ENCODE measurements at regions not wholly inside any gene's neighbourhood (a gene's known extent, or its start where the extent isn't known, plus 50 kb on each side); places are given as distances from the start of the nearest gene placed in this dataset.

- TF ChIP-seq SIN3A (IDR thresholded peaks at IDR 0.05; ENCODE audit: borderline replicate concordance, insufficient read depth, low read length) (no peak), POLR2AphosphoS5 (IDR thresholded peaks at IDR 0.05; ENCODE audit: low read depth, low read length) (no peak), TAF1 (IDR thresholded peaks at IDR 0.05; ENCODE audit: borderline replicate concordance, insufficient read depth, low read length) (no peak), REST (IDR thresholded peaks at IDR 0.05; ENCODE audit: insufficient read depth in 1 of 2, low read depth in 2 of 2, low read length in 2 of 2) (no peak), FOXP2 (optimal IDR thresholded peaks at IDR 0.05; ENCODE audit: borderline replicate concordance, extremely low read depth, extremely low read length, insufficient read depth) (no peak)
Observed at GRCh38 chr15:45829336-45830153, 194.7 kb downstream of the SQOR start.

- TF ChIP-seq SIN3A (IDR thresholded peaks at IDR 0.05; ENCODE audit: borderline replicate concordance, insufficient read depth, low read length): no peak
- TF ChIP-seq POLR2AphosphoS5 (IDR thresholded peaks at IDR 0.05; ENCODE audit: low read depth, low read length): no peak
- TF ChIP-seq REST (IDR thresholded peaks at IDR 0.05; ENCODE audit: insufficient read depth in 1 of 2, low read depth in 2 of 2, low read length in 2 of 2): no peak
- no peak for TF ChIP-seq TAF1 (IDR thresholded peaks at IDR 0.05; ENCODE audit: borderline replicate concordance, insufficient read depth, low read length)
- no peak for TF ChIP-seq FOXP2 (optimal IDR thresholded peaks at IDR 0.05; ENCODE audit: borderline replicate concordance, extremely low read depth, extremely low read length, insufficient read depth)
Observed at GRCh38 chr15:45831787-45832186, 197.0 kb downstream of the SQOR start.

DNA sequence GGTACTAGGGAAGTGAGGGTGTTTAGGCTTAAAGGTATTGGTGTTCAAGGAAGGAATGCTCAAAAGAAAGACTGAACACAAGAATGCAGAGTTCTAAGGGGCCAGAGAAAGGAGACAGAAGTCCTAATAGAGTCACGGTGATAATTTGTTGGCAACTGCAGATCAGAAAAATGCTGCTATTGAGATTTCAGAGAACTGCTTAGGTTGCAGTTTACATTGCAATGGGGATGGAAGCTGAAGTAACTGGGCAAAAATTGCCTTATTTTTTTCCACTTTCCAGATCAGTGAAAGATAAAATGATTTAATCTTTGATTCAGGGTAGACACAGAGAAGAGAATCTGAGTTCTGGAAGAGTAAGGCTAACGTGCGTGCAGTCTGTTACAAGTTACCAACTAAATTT lies 199.8 kb downstream of the SQOR start:
- TF ChIP-seq SIN3A (IDR thresholded peaks at IDR 0.05; ENCODE audit: borderline replicate concordance, insufficient read depth, low read length) (no peak), TAF1 (IDR thresholded peaks at IDR 0.05; ENCODE audit: borderline replicate concordance, insufficient read depth, low read length) (no peak), FOXP2 (optimal IDR thresholded peaks at IDR 0.05; ENCODE audit: borderline replicate concordance, extremely low read depth, extremely low read length, insufficient read depth) (no peak), REST (IDR thresholded peaks at IDR 0.05; ENCODE audit: insufficient read depth in 1 of 2, low read depth in 2 of 2, low read length in 2 of 2) (no peak), POLR2AphosphoS5 (IDR thresholded peaks at IDR 0.05; ENCODE audit: low read depth, low read length) (no peak)

DNA sequence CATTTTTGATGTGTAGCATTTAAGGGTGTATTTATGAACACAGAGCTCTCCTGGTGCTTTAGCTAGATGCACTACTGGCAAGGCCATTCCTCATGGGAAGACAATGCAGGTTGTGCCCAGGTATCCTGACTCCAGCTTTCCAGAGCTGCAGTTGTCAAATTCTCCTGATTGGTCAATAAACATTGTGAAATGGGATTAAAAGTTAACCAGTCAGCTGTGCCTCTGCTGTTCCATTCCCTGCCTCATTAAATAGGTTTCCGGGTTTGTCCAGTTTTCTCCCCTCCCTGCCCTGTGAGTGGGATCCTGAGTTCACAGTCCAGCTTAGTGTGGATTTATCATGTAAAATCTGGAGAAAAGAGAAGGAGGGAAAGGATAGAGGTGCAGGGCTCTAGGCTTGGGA lies 207.3 kb downstream of the SQOR start:
- TF ChIP-seq REST (IDR thresholded peaks at IDR 0.05; ENCODE audit: insufficient read depth in 1 of 2, low read depth in 2 of 2, low read length in 2 of 2): no peak

DNA sequence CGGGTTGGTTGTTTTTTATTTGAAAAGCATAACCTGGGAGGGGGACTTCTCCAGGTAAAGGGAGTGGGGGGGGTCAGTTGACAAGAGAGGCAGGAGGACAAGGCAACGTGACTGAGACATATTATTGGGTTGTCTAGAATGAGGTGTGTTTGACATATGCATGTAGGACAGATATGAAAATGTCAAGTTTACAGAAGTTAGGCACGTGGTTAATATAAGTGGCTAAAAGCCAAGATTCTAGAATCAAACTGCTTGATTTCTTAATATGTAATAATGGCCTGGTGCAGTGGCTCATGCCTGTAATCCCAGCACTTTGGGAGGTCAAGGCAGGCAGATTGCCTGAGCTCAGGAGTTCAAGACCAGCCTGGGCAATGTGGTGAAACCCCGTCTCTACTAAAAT lies 212.8 kb downstream of the SQOR start:
- TF ChIP-seq POLR2AphosphoS5 (IDR thresholded peaks at IDR 0.05; ENCODE audit: low read depth, low read length) (no peak), FOXP2 (optimal IDR thresholded peaks at IDR 0.05; ENCODE audit: borderline replicate concordance, extremely low read depth, extremely low read length, insufficient read depth) (no peak), TAF1 (IDR thresholded peaks at IDR 0.05; ENCODE audit: borderline replicate concordance, insufficient read depth, low read length) (no peak), REST (IDR thresholded peaks at IDR 0.05; ENCODE audit: insufficient read depth in 1 of 2, low read depth in 2 of 2, low read length in 2 of 2) (no peak), SIN3A (IDR thresholded peaks at IDR 0.05; ENCODE audit: borderline replicate concordance, insufficient read depth, low read length) (no peak)
